Femur (tissue), 1 donor: ENCODE measurements at regions not wholly inside any gene's neighbourhood (a gene's known extent, or its start where the extent isn't known, plus 50 kb on each side); places are given as distances from the start of the nearest gene placed in this dataset.

Experiments
- DNase-seq: peaks from one replicate; pipeline ENCODE4 v3.0.0-alpha.2; 2017

DNA sequence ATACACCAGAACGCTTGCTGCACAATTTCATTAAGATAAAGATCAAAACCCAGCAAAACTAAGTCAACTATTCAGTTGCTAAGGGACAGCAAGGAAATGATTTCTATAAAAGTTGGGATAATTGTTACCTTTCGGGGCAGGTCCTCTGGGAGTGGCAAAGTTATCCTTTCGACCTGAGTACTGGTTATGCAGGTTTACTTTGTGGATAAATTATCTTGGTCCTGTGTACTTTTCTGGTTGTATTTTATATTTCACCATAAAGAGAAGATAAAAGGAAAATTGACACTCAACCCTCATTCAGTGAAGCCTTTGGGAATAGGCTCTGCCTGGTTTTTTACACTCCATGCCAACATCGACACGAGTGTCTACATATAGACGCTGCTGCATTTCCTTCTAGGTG, 146.5 kb downstream of the SYK start:
- DNase-seq, result no peak

DNA sequence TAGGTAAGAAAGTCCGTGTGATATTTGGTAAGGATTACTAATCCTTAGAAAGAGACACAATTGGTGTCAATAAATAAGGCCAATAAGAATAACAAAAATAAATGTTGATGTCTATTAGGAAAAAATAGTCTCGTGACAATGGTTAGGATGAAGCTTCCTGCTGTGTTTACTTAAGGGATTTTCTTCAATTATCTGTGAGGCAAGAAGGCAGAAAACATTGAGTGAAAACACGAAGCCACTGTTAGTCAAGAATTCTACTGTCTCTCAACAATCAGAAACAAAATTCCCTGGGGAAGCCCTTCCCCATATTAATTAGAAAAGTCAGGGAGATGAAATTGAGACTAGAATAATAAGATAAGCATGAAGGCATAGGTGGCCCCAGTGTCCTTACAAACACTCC, 149.0 kb downstream of the SYK start:
- no peak for DNase-seq

DNA sequence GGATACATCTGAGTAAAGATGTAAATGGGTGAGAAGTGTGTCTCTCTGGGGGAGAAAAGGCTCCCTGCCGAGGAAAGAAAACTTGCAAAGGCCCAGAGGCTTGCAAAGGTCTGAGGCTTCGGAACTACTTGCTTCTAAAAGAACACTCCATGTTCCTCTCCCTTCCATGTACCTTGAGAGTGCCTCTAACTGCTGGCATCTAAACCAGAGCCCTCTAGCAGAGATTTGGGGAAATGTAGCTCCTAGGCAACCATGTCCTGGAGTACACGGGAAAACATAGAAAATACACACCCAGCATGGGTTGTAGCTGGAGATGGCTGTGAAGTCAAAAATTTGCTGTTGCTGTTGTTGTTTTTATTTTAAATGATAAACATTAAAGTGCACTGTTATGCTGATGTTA, 151.6 kb downstream of the SYK start:
- no peak for DNase-seq

DNA sequence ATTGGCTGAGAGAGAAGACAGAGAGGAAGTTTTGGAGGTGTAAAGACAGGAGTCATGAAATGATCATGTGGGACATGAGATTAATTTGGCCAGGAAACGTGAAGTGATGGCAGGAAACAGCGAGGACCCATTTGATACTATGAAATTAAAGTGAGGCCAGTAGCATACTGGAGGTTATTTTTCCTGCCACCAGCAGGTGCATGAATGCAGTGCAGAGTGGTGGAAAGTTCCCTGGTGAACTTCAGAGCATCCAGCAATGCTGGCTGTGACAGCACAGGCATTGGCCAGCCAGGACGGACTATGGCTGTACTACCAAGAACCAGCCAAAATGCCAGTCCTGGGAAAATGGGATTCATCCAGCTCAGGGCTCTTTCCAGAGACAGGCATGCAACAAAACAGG, 152.2 kb downstream of the SYK start:
- DNase-seq, result no peak

DNA sequence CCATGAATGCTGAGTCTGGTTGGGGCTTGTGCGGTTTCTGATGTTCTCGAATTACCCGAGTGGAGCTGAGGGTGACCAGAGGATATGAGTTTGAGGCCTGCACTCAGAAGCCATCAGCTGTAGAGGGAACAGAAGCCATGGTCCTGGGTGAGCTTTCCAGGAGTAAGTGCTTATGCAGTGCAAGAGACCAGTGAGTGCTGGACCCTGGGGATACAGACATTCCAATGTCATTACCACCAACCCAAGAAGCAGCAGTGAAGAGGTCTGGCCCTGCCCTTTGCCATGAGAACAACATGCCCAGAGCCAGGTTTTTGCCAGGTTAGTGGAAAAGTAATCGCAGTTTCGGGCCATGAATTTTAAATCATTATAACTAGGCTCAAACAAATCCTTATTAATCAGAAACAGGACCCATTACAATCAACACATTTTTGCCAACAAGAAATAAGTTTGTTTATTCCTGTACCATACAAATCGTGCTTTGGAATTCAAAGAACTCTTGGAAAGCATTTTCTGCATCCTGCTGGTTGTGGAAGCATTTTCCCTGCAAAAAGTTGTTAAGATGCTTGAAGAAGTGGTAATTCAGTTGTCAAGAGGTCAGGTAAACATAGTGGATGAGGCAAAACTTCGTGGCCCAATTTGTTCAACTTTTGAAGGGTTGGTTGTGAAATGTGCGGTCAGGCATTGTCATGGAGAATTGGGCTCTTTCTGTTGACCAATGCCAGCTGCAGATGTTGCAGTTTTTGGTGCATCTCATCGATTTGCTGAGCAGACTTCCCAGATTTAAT, 154.6 kb downstream of the SYK start:
- DNase-seq, result no peak

DNA sequence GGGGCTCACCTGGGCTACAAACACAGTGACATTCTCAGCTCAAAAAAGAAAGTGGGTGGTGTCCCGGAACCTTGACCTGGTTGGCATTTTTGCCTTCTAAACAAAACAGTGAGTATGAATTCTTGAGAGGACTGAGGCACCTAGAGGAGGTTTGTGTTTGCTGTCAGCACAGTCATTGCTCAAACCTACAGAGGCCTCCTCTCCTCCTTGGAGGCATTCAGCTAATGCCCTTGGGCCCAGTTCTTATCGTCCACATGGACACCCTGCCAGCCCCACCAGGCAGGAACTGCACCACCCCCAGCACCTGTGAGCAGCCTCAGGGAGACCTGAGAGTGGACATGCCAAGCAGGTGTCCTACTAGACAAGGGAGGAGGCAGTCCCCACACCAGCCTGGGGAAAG, 156.7 kb downstream of the SYK start:
- no peak for DNase-seq

DNA sequence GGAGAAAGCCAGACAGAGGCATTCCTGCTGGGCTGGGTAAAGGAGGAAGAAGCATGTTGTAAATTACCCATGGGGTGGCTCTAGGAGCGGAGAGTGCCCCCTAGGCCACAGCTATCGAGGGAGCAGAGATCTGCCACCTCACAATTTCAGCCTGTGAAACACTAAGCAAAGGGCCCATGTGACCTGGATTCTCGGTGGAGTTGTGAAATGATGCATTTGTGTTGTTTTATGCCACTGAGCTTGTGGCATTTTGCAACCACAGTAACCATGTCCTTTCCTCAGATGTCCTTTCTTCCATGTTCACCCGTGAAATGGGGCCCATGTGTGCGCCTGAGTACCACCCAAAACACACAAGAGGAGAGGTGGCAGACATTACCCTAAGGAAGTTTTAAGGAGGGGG, 159.3 kb downstream of the SYK start:
- no peak for DNase-seq

DNA sequence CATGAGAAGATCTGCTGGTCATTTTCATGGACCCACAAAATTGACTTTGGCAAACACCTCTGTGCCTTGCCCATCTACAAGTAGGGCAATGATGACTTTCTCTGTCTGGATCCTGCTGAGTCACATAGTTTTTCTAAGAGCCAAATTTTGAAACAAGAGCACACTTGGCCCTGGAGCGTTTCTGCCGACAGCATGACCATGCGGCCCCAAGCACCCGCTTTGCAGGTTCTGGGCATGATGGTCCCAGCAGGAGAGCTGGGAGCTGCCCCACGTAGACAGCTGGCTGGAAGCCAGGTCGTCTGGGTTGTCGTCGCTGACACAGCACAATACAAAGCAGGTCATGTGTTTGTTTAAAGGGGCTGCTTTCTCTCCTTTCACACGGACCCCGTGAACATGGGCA, 159.8 kb downstream of the SYK start:
- DNase-seq, result no peak

DNA sequence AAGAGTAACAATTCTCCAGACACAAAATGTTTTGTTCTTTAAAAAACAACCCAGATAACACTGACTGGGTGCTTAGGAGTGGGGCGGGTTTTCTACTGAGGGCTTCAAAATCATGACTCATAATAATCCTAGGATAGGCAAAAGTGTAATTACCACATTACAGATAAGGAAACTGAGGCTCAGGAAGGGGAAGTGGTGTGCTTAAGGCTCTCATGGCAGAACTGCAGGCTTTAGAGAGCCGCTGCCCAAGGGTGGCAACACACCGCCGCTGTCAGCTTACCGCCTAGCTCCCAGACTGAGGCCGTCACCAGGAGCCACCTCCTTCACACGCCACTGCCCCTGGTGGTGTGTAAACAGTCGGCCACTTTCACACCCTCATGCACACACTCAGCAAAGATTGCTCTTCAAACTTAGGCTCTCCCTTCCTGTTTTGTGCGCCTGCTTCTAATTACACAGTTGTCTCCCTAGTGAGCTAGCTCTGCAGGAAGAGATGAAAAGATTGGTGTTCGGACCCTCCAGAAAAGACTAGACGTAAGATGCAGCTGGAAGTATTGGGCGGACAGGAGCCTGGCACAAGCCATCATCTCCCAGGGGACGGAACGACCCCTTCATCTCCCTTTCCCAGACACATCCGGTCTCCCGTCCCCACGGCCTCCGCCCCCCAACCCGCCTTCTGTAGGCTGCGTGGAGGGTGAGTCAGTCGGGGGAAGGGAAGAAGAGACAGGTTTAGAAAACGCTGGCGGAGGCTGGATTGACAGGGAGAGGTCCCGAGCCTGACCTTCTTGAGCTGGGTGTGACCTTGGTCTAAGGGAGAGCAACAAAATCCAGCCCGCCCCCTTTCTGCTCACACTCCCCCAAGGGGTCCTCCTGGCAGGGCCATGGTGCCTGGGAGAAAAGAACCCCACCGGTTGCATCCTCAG, 162.7 kb downstream of the SYK start:
- DNase-seq, result no peak

DNA sequence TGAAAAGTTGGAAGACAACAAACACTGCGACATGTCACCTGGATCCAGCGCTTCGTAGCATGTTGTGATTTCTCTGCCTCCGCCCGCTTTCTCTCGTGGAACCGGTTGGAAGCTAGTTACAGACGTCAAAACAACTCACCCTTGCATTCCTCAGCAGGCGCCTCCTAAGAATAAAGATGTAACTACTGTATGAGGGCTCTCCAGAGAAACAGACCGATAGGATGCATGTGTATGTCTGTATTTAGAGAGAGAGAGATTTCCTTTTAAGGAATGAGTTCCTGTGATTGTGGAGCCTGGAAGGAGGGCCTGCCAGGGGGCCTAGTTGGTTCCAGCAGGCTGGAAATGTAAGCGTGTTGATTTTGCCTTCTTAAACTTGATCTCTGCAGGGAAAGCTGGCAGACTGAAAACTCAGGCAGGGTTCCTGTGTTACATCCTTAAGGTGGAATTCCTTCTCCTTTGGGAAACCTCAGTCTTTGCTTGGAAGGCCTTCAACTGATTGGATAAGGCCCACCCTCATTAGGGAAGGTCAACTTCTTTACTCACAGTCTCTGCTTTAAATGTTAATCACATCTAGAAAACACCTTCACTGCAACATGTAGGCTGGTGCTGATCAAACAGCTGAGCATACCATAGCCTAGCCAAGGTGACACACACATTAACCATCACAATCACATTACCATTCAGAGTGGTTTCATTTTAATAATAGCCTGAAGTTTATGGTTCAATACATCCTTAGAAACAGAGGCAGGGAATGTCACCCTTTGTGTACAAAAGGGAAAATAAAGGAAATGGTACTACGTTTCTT, 163.8 kb downstream of the SYK start:
- no peak for DNase-seq

DNA sequence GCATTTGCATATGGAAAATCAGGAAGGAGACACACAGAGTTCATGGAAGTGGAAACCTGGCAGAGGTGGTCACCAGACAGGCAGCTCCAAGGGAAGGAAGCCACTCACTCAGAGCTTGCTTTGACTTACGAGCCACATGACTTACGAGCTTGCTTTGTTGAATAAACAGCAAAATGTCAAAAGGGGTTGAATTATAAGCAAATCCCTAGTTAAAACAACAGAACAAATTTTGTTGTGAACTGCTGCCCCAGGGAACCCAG, 164.3 kb downstream of the SYK start:
- no peak for DNase-seq

DNA sequence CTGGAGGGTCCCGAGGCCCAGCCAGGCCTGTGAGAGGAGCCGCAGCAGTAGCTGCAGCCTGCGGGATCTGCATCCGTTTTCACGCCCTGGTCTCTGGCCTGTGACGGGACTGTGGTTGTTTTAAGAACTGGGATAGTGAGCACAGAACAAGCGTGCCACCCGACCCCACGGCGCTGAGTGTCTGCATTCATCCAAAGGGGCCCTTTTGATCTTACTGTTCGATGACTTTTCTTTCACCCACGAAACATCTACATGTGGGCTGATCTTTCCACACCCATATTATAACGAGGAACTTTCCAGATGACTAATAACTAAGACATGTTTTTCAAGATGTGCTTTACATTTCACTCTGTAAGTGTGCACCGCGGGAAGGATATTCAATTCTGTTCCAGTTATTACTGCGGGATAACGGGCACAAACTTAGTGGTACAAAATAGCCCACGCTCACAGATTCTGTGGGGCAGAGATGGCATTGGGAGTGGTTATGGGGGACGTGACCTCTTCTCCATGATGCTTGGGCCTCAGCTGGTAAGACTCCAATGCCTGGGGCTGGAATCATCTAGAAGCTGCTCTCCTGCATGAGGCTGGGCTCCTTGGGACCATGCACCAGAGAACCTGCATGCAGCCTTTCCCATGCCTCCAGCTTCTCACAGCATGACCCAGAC, 165.0 kb downstream of the SYK start:
- no peak for DNase-seq

DNA sequence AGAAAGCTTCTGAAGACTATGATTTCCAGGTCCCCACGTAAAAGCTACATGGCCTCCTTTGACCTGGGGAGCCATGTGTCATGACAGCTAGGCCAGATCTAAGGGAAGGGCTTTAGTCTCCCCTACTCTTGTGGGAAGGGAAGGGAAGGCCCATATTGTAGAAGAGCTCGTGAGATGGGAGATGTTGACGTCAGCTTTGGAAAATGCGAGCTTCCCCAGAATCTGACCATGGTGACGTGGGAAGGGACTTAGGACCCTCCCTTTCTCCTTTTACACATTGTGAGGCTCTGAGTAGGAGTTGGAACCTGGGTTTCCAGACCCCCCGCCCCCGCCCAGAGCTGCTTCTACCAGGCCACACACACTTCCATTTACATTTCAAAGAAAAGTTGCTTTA, 165.5 kb downstream of the SYK start:
- no peak for DNase-seq

DNA sequence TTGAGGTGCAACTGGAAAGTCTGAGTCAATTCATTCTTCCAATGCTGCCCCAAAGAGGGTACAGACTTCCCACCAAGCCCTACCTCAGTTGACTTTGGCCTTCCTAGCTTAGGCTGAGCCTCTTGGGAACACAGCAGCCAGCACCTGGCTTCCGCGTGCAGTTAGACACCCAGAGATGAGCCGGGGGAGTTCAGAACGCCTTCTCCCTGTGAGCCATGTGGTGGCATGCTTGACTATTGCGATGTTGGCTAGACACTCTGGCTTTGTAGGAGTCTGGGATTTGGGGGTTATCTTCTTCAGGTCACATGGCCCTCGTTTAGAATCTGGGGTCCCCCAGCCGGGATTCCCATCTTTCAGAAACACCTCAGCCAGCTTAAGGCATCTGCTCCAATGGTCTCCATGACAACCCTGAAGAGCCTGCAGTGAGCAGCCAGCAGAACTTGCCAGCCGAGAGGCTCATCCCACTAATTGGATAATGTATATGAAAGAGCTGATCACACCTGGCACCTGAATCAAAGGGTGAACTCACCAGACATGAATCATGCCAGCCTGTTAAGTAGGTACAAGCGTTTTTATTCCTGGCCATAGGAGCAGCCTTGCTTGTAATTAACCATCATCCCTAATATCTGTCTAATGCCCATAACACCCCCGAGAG, 167.5 kb downstream of the SYK start:
- DNase-seq, result no peak

DNA sequence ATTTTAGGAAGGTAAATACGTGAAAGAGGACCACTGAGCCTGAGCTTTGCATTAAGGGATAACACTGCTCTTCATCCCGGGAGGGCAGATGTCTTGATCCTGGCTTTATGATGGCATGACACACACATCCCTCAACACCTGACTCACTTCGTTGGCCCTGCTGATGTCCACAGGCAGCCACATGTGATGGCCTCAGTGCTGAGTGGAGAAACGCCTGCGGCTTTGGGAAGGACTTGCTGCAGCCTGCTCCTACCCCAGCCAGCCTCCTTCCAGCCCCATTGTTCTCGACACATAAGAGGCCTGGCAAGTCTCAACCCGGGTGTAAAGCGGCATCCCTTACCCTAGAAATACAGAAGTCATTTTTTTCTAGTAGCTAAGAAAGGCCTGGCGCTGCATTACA, 169.0 kb downstream of the SYK start:
- DNase-seq, result no peak

DNA sequence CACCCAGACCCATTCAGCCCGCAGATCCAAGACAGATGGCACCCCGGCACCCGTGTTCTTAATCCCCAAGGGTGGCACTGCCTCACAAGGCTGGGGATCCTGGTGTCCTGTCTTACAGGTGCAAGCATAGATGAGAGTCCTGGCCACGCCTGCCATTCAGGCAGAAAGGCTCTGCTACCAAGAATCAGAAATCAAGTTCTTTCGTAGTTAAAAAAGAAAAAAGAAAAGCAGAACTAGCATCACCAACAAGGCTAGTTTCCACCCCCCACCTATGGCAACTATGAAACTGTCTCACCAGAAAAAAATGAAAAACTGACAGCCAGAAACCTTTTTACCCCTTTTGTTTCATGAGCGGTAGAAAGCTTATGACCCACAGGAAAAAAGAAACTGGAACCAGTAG, 170.4 kb downstream of the SYK start:
- no peak for DNase-seq

DNA sequence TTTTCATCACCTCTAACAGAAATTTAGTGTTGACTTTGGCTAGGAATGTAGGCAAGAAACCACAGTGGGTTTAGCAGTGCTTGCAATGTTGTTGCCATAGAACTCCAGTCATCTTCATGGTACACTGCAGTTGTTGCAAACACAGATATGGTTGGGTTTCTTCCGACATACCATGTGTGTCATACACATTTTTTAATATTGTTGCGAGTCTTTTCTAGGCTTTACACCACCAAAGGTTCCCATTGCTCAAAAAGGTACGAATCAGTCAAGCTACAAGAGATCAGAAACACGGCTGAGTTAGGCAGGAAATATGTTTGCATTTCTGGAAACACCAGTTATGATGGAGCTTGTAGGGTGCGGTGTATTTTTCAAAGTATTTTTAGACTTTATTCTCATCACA, 172.4 kb downstream of the SYK start:
- DNase-seq, result no peak

DNA sequence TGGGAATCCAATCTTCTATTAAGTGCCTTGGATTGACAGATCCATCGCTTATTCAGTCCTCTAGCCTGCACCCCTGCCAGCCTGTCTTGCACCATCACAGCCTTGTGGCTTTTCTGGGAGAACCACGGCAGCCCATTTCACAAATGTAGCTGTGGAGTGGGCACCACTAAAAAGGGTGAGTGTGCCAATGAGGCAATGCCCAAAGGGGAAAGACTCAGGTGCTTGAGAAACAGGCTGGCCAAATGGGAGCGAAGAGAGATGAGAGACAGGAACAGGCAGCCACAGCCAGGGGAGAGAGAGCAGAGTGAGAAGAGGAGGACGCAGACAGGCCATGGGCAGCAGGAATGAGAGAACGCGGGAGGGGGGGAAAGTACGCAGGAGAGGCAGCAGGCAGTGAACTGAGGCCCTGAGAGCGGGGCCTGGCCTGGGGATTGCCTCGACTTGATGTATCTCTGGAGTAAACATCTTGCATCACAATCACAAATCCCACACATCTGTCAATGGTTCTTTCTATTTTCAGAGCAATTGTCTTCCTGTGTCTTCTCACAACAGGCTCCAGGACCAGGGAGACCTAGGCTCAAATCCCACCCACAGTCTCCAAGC, 173.1 kb downstream of the SYK start:
- no peak for DNase-seq

DNA sequence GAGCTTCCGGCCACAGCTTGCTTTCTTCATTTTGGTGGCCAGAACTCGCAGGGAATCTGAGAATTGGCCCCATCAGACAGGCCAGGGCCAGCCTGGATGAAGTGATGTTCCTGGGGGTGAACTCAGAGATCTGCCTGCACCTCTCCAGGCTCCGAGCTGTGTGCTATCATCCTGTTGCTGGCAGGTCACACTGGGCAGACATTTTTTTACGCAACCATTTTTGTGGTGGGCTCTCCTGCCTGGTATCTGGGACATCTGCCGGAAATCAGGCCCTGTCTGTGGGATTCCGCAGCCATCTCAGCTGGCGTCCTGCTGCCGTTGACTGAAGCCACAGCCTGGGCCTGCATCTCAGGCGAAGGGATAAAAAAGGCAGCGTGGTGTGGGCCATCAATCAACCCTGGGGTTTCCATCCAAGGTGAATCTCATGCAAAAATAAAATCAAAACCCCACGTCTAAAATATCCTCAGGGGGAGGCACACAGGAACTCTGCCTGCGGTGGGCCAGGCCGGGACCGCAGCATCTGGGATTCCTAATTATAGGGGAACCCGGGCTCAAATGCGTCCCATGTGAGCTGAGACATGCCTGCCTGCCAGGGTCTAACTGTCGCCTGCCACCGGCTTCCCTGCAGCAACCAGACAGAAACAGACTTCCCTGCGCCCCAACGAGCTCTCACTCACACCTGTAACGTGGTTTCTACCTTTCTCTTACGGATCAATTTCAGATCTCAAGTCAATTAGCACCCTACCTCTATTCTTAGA, 174.3 kb downstream of the SYK start:
- peak; percentile 46 for DNase-seq

DNA sequence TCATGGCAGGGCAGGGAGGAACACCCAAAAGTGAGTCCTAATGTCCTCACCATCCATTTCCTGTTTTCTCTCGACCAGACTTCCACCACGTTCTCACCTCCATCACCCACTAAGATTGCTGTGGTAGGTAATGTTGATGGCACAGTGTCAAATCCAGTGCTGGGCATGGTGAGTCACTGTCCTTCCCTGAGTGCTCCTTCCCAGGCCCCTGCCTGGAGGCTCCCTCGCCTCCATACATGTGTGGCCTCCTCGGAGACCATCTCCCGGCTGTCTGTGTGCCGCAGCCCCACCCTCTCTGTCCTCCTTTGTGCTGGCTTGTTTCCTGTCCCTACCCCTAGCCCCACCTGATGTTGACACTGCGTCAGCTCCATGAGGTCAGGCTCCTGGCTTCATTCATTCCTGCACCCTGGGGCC, 177.5 kb downstream of the SYK start:
- no peak for DNase-seq

DNA sequence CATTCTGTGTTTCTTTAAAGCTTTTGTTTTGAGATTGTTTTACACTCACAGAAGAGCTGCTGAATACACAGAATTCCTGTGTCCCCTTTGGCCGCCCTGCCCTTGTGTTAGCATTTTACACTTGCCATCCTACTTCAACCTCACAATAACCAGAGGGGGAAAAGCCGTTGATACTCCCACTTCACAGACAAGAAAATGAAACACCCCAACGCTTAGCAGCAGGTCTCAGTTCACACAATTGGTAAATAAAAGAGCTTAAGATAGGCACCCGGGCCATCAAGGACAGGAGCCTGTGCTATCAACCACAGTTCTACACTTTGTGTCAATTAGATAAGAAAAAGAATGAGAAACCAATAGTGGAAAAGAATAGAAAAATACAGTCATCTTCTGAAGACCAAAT, 178.0 kb downstream of the SYK start:
- DNase-seq, result no peak
